Keratinocyte (primary cell): ENCODE measurements at regions not wholly inside any gene's neighbourhood (a gene's known extent, or its start where the extent isn't known, plus 50 kb on each side); places are given as distances from the start of the nearest gene placed in this dataset.

ENCODE experiments used
- DNase-seq: peaks from one replicate; pipeline ENCODE4 v3.0.0-alpha.2; 2011; ENCODE audit warnings: low read depth, missing footprints, low spot score
- FAIRE-seq: peaks from 2 replicates; lab custom pipeline; 2011; peaks lifted over from hg19 to GRCh38; lab: Jason Lieb, UNC
- H2AFZ ChIP-seq: 2 replicates; pipeline ENCODE4 v1.6.0; 2012; ENCODE audit warnings: low read length, control low read depth, inconsistent platforms; ENCODE audit not compliant: control insufficient read depth
- H3K27ac ChIP-seq: 2 replicates; pipeline ENCODE4 v1.5.1; 2011; ENCODE audit warnings: low read length; ENCODE audit not compliant: control insufficient read depth, insufficient read depth
- H3K27me3 ChIP-seq: 3 replicates; pipeline ENCODE4 v1.6.0; 2011; ENCODE audit warnings: low read length; ENCODE audit not compliant: control insufficient read depth, insufficient read depth; ENCODE audit errors: extremely low read depth
- H3K36me3 ChIP-seq, 2 experiments: 2 replicates in 1 of 2; 3 replicates in 1 of 2; pipeline ENCODE4 v1.5.1; 2011; ENCODE audit warnings: low read length in 2 of 2, mild to moderate bottlenecking in 1 of 2; ENCODE audit not compliant: control insufficient read depth in 2 of 2, insufficient read depth in 2 of 2; ENCODE audit errors: extremely low read depth in 1 of 2
- H3K4me1 ChIP-seq: 3 replicates; pipeline ENCODE4 v1.5.1; 2011; ENCODE audit warnings: low read length; ENCODE audit not compliant: control insufficient read depth, insufficient read depth; ENCODE audit errors: extremely low read depth
- H3K4me2 ChIP-seq: 3 replicates; pipeline ENCODE4 v1.6.0; 2011; ENCODE audit warnings: low read depth, low read length; ENCODE audit not compliant: control insufficient read depth, insufficient read depth; ENCODE audit errors: extremely low read depth
- H3K4me3 ChIP-seq, 3 experiments: fragments of 200-600 bp in 1 of 3; sonication (generic) in 1 of 3; 2 replicates in 2 of 3; 3 replicates in 1 of 3; pipeline ENCODE4 v1.5.1; 2011 to 2016; ENCODE audit warnings: low read length in 3 of 3, mild to moderate bottlenecking in 3 of 3, control low read depth in 2 of 3, inconsistent platforms in 1 of 3, low read depth in 1 of 3, mixed read lengths in 1 of 3, mixed run types in 1 of 3, moderate library complexity in 1 of 3; ENCODE audit not compliant: control insufficient read depth in 2 of 3, insufficient read depth in 2 of 3; ENCODE audit errors: extremely low read depth in 1 of 3
- H3K79me2 ChIP-seq: 2 replicates; pipeline ENCODE4 v1.6.0; 2012; ENCODE audit warnings: low read length; ENCODE audit not compliant: control insufficient read depth, insufficient read depth
- H3K9ac ChIP-seq: 3 replicates; pipeline ENCODE4 v1.6.0; 2011; ENCODE audit warnings: low read length; ENCODE audit not compliant: control insufficient read depth, insufficient read depth; ENCODE audit errors: extremely low read depth
- H3K9me1 ChIP-seq: 3 replicates; pipeline ENCODE4 v1.6.0; 2011; ENCODE audit warnings: low read length; ENCODE audit not compliant: control insufficient read depth, insufficient read depth; ENCODE audit errors: extremely low read depth
- H3K9me3 ChIP-seq: 2 replicates; pipeline ENCODE4 v1.5.1; 2012; ENCODE audit warnings: low read depth, low read length; ENCODE audit not compliant: control insufficient read depth
- H4K20me1 ChIP-seq: 3 replicates; pipeline ENCODE4 v1.6.0; 2011; ENCODE audit warnings: low read length; ENCODE audit not compliant: control insufficient read depth, insufficient read depth; ENCODE audit errors: extremely low read depth
- CTCF ChIP-seq, 3 experiments: IDR thresholded peaks in 1 of 3; conservative IDR thresholded peaks in 1 of 3; optimal IDR thresholded peaks in 1 of 3; 2 replicates in 2 of 3; 3 replicates in 1 of 3; pipeline versions ENCODE3 to v1.5.1; 2011; ENCODE audit warnings: low read length in 3 of 3, mild to moderate bottlenecking in 3 of 3, moderate library complexity in 2 of 3, control low read depth in 1 of 3, inconsistent platforms in 1 of 3; ENCODE audit not compliant: insufficient read depth in 2 of 3; ENCODE audit errors: extremely low read depth in 1 of 3
- EZH2 ChIP-seq: IDR thresholded peaks from one replicate; pipeline ENCODE4 v1.6.1; 2012; ENCODE audit warnings: inconsistent platforms, mild to moderate bottlenecking, low read length, moderate library complexity
- dilution Hi-C: fragments of 300-500 bp; cut with MboI; formaldehyde crosslinking; loops from one replicate; pipeline ENCODE4 v1.7.0; 2020; ENCODE audit warnings: low sequenced_read_pairs; ENCODE audit not compliant: extremely low pct_ligation_motif_present

DNA sequence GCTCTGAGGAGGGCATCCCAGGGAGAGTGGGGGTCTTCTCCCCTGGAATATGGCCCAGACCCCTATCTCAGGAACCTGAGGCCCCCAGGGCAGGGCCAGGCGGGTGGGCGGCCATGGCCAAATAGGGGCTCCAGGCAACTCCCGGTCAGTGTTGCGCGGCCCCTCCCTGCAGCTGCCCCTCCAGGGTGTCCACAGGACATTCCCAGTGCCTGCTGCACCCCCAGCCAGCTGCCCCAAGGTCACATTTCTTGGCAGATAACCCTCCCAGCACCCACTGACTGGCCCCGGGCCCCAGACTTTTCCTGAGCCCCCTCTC lies 53.6 kb upstream of the EGFL7 start:
- Histone ChIP-seq H3K9ac (no peak overlapping the region), H2AFZ (no peak overlapping the region), H3K4me1 (no peaks in the 10 kb centered on the region), H3K4me3 (no peak overlapping the region), H3K9me1 (no peaks in the 10 kb centered on the region), H3K27me3 (peaks cover 13% of the 10 kb centered on the region), H3K9me3 (no peaks in the 10 kb centered on the region), H3K36me3 (no peaks in the 10 kb centered on the region), H3K4me2 (no peak overlapping the region), H3K27ac (no peak overlapping the region), H4K20me1 (no peaks in the 10 kb centered on the region), H3K79me2 (no peaks in the 10 kb centered on the region)
- FAIRE-seq (no peak), DNase-seq (no peak)
- TF ChIP-seq EZH2, result no peak
- TF ChIP-seq CTCF (optimal IDR thresholded peaks at IDR 0.05 in 1 of 3, IDR thresholded peaks at IDR 0.05 in 1 of 3, conservative IDR thresholded peaks at IDR 0.05 in 1 of 3; ENCODE audit: extremely low read depth in 1 of 3, insufficient read depth in 2 of 3, low read length in 3 of 3), result no peak
- dilution Hi-C loops, result no loop called here

GRCh38 chr9:136608348-136609159 lies 54.2 kb upstream of the EGFL7 start:
- Histone ChIP-seq H3K9me3 (no peaks in the 10 kb centered on the region), H3K9me1 (no peaks in the 10 kb centered on the region), H3K27me3 (peaks cover 13% of the 10 kb centered on the region), H4K20me1 (no peaks in the 10 kb centered on the region), H2AFZ (no peak overlapping the region), H3K4me1 (no peaks in the 10 kb centered on the region), H3K4me3 (no peak overlapping the region), H3K79me2 (no peaks in the 10 kb centered on the region), H3K27ac (no peak overlapping the region), H3K36me3 (no peaks in the 10 kb centered on the region), H3K4me2 (no peak overlapping the region), H3K9ac (no peak overlapping the region)
- dilution Hi-C loops, result no loop called here
- no peak for TF ChIP-seq CTCF (optimal IDR thresholded peaks at IDR 0.05 in 1 of 3, IDR thresholded peaks at IDR 0.05 in 1 of 3, conservative IDR thresholded peaks at IDR 0.05 in 1 of 3; ENCODE audit: extremely low read depth in 1 of 3, insufficient read depth in 2 of 3, low read length in 3 of 3)
- TF ChIP-seq EZH2, result no peak
- FAIRE-seq (no peak), DNase-seq (no peak)
